RPMI7951 (cell line): ENCODE measurements at regions not wholly inside any gene's neighbourhood (a gene's known extent, or its start where the extent isn't known, plus 50 kb on each side); places are given as distances from the start of the nearest gene placed in this dataset.
"Not testable (repeated sequence)": the region's sequence is repeated elsewhere in the genome, so short reads cannot be mapped to it uniquely, and the experiment has no call there.

Experiments
- DNase-seq: peaks from one replicate; pipeline ENCODE4 v3.0.0-alpha.2; 2012; ENCODE audit warnings: low read depth

DNA sequence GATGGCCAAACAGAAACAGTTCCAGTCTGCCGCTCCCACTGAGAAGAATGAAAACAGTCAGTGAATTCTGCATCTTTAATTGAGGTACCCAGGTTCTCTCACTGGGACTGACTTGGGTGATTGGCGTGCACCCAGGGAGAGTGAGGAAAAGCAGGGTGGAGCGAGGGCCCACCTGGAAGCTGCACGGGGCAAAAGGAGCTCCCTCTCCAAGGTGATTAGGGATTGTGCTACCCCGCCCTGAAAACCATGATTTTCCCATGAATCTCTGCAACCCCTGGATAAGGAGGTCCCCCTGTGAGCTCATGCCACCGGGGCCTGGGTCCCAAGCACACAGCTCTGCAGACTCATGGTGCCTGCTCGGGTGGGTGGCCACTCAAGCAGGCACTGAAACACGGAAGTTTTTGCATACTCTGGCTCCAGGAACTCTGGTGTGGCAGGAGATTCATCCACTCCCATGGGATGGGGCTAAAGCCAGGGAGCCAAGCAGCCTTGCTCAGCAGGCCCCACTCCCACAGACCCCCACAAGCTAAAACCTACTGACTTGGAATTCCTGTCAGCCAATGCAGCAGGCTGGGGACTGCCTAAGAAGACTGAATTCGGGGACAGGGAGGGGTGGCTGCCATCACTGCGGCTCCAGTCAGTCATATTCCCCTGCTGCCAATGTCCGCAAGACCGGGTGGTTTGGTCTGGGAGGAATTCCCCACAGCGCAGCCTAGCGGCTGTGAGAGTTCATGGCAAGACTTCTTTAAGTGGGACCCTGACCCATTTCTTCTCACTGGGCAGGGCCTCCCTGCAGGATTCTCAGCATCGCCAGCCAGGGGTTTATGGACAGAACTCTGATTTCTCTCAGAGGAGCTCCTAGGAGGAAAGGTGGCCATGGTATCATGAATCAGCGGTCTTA is 652.2 kb upstream of the RGMB start:
- no peak for DNase-seq

DNA sequence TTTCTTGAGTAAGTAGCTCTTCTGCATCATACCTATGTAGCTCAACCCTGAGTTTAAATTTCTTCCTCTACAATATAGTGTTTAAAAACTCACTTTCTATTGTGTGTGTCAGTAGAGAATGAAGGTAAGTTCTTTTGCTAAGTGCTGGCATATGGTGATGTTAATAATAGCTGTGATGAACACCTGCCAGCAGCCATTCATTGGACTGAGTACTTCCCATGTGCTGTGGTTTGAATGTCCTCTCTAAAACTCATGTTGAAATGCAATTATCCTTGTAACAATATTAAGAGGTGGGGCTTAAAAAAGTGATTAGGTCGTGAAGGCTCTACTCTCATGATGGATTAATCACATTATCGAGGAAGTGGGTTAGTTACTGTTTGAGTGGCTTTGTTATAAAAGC is 645.2 kb upstream of the RGMB start:
- no peak for DNase-seq

DNA sequence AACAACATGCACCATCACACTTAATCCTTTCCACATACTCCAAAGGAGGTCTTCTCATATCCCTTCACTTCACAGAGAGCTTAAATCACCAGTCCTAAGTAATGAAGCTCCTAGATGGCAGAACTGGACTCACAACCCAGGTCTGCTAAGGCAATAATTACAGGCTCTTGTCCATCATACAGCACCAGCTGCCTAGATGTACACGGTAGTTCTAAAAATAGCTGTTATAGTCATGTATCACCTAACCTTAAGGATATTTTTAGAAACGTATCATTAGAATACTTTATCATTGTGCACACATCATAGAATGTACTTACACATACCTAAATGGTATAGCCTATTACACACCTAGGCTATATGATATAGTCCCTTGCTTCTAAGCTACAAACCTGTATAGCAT is 644.6 kb upstream of the RGMB start:
- DNase-seq = no peak

DNA sequence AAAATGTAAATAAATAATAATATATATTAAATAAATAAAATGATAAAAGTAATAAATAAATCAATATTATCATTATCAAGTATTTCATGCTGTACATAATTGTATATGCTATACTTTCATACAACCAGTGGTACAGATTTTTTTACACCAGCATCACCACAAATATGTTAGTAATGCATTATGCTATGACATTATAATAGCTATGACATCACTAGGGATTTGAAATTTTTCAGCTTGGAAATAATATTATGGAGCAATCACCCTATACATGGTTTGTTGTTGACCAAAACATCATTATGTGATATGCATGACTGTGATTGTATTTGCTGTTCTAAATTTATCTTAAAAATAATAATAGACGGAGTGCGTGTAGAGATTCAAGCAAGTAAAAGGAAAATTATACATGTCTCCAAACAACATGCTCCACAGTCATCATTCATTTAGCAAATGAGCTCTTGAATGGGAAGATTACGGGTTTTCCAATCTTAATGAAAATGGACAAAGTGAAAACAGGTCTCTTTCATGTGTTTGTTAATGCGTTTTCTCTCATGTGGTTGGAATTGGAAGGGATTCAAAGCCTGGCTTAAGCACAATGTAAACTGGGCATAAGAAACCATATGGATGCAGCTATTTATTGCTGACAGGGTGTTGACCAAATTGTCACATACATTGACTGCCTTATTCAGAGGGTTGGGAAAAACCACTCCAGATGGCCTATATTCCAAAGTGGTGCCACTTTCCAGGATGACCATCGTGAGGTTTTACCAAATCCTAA is 643.0 kb upstream of the RGMB start:
- DNase-seq = peak; percentile 7

DNA sequence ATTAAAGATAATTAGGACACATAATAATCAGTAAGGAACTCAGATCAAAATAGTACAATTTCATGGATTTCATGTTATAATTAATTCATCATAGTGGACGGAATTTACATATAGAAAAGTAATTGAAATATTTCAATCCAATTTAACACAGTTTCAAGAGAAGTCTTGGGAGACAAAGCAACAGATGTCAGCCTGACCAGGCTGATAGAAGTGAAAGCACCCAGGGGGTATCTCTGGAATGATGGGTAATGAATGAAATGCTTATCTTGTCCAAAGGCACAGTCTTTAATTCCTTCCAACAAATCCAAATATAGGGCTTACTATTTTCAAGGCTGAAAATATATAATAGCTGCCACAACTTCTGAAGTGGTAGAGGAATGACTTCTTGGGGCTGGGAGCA is 629.3 kb upstream of the RGMB start:
- DNase-seq = no peak

DNA sequence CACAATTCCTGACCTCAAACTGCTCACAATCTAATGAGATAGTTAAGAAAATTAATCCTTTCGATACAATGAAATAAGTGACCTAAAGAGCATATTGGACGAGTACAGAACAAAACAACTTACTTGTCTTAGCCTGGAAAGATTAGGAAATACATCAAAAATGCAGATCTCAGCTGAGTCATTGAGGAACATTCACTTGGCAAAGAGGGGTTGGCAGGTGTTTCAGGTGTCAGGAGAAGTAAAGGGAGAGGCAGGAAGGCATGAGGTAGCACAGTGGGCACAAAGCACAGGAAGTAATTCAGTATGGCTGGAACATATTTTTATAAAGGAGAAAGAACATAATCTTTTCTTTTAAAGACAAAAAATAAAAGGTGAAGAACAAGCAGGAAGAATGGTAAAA is 628.8 kb upstream of the RGMB start:
- no peak for DNase-seq

DNA sequence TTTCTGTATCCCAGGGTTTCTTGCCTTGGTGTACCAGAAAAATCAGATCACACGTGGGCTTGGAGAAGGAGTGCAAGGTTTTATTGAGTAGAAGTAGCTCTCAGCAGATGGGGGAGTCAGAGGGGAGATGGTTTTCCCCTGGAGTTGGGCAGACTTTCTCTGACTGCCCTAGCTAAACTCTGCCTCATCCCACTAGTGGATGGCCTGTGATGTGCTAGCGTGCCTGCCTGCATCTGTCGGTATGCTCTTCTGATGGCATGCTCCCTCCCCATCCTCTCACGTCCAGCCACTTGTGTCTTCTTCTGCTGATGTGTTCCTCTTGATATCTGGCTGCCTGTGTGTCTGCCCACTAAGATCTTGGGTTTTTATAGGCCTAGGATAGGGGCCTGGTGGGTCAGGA is 616.1 kb upstream of the RGMB start:
- no peak for DNase-seq

DNA sequence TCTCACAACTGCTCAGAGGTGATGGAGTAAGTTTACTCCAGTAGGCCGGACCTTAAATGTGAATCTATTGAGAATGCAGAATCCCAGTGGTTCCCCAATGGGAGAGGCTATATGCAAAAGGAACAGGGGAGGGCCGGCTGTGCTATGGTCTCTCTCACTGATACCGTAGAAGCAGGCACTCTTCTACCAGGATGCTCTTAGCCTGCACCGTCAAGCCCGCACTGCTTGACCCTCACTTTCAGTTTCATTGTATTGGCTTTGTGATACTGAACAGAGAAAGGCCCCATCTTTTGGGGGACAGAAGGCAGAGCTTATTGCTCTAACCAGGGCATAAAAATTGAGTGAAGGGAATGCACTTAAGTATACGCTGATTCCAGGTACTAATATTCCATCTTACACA is 615.0 kb upstream of the RGMB start:
- DNase-seq = no peak

DNA sequence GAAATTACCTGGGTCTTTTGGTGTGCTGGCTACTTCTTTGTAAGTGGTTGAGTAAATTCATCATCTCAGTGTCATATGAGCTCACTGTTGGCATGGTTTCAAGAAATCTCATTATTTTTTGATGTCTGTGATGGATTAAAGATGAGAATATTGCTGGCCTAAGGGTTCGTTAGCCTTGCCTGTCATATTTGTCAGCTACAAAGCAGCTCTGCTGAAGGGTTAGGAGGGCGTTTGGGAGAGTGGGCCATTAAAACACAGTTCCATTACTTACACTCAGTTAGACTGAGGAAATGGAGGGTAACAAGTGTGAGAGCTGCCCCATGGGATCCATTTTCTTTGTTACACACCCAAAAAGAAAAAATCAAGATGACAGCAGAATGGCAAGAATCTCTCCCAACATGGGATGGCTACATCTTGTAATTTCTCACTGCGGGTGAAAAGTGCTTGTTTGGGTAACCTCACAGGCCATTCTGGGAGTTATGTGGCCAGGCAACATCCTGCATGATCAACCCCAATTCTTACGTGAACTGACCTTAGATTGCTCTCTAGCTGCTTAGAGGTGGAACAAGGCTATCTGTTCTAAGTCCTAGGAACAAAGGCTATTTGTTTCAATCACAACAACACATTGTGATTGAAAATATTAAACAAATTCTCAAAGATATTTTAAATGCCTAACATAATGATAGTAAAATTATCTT is 609.5 kb upstream of the RGMB start:
- peak; percentile 2 for DNase-seq

DNA sequence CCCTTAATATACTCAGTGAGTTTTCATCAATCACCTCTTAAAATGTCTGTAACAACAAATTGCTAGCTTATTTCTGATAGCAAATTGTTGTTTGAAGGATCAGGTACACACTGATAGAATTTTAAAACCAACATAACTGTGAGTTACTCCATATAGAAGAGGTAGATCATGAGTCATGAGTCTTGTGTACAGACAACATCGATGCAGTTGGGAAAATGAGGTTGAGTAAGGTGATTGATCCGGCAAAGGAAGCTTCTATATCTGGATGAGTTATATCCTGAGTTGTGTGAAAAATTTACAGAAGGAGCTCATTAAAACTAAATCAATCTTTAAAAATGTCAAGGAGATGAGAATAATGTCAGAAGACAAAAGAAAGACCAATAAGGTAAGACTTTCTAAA is 604.6 kb upstream of the RGMB start:
- DNase-seq = no peak

DNA sequence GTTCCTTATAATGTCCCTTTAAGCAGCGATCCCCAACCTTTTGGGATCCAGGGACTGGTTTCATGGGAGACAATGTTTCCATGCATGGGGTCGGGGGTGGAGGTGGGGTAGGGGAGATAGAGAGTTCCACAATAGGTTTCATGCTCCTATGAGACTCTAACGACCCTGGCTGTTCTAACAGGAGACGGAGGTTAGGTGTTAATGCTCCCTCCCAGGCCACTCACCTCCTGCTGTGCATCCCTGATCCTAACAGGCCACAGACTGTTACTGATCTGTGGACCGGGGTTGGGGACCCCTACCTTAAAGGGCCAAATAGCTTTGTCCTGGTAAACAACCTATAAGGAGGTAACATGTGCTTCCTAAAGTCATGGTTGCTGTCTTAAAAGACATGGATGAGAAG is 602.5 kb upstream of the RGMB start:
- DNase-seq = no peak

DNA sequence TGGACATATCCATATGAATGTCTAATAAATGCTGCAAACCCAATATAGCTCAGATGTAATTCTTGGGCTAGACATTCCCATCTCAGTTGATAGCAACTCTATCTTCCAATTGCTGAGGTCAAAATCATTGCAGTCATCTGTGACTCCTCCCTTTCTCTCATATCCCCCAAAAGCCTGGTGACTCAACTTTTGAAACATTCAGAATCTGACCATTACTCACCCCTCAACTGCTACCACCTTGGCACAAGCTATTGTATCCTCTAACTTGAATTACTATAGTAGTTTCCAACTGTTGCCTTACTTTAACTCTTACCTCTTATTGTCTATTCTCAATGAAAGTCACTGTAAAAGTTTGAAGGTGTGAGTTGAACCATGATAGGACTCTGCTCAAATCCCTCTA is 600.1 kb upstream of the RGMB start:
- DNase-seq = peak; percentile 55

DNA sequence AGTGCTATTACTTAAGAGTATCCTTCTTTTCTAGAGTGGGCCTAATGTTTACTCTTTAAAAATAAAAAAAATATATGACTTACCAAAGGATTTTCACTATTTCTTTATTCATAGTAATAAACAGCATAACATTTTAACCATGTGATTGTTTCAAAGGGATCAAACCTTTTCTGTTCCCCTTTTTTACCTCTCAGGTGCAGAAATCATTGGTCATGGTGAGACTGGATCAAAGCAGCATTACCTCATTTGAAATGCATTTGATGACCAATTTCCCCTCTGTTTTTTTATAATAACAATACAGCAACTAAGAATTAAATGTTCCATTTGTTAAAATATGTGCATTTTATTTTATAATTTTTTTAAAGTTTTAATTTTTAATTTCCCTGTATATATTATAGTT is 598.0 kb upstream of the RGMB start:
- DNase-seq = no peak

DNA sequence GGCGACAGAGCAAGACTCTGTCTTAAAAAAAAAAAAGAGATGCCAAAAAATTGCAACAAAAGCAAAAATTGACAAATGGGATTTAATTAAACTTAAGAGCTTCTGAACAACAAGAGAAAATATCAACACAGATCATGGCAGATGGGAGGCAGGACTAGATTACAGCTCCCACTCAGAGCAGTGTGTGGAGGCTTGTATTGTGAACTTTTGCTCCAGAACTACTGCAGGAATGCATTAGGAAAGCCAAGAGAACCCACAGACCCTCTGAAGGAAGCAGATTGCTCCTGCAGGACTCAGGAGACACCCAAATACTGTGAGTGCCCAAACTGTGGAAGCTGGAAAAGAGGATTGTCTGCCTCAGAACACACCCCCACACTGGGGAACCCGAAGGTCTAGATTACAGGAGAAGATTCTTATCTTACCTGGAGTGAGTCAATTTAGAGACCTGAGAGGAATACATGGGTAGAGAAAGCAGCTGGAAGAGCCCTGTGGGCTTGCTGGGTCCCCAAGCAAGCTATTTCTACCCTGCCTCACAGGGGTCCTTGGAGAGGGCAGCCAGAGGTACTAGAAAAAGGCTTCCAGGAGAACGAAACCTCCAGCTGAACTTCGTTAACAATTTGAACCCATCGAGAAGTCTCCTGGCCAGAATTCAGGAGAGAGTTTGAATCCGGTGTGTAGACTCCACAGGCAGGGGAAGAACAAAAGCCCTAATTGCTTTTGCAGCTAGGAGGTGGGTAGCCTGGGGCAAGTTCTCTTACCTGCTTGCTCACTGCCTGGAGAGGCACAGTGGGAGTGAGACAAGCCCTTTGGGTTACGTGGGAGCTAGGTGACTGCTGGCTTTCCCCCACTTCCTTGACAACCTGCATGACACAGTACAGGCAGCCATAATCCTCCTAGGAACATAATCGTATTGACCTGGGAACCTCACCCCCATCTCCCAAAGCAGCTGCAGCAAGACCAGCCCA is 593.4 kb upstream of the RGMB start:
- no peak for DNase-seq

DNA sequence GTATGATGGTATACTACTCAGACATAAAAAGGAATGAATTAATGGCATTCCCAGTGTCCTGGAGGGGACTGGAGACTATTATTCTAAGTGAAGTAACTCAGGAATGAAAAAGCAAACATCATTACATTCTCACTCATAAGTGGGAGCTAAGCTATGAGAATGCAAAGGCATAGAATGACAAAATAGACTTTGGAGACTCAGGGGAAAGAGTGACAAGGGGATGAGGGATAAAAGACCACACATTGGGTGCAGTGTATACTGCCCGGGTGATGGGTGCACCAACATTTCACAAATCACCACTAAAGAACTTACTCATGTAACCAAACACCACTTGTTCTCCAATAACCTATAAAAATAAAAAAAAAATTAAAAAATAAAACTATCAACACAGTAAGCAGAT is 587.3 kb upstream of the RGMB start:
- DNase-seq = no peak

DNA sequence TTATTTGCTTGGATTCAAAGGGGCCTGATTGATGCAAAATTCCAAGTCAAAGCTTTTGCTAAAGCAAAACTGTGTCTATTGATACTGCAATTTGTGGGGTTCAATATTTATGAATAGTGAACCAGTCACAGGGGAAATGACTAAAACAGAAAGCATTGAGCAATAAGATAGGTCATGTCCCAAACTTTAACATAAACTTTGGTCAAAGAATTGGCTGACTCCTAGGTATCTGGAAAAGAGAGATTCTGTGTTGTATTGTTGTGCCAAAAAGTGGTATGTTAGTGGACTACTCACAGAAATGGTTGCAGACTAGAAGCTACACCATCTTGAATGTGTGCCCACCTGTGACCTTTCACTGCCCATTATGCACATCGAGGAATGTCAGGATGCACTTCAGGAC is 585.5 kb upstream of the RGMB start:
- DNase-seq = no peak

DNA sequence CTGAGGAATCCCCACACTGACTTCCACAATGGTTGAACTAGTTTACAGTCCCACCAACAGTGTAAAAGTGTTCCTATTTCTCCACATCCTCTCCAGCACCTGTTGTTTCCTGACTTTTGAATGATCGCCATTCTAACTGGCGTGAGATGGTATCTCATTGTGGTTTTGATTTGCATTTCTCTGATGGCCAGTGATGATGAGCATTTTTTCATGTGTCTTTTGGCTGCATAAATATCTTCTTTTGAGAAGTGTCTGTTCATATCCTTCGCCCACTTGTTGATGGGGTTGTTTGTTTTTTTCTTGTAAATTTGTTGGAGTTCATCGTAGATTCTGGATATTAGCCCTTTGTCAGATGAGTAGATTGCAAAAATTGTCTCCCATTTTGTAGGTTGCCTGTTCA is 583.1 kb upstream of the RGMB start:
- DNase-seq = not testable (repeated sequence)

DNA sequence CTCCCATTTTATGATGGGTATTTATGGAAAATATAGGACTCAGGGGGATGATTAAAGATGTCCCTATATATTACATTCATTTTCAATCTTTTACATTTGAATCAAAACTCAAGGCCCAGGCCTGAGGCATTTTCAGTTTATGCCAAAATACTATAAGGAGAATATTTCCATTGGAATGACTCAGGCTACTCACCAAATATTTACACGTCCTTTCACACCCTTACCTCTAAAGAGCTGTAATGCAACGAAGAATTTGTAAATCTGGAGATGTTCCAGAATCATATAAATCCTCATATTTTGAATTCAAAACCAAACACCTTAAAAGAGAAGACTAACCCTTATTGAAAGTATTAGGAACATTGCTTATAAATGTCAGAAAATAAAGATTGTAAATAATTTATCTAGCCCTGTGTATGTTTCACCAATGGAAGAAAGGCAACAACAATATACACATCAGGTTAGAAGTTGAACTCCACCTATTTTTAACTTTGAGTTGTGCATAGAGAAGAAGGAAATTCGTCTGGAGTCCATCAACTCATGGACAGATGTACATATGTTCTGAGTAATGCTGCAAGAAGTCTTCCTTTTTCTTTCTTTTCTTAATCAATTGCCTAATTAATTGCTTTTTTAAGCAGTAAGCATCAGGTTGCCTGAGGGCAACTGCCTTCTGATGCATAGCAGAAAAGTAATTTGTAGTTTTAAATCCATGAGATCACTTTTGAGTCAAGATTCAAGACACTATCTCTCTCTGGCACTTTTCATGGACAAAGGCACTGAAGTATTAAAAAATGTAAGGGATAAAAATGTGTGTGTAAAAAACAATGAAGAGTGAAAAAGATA is 579.3 kb upstream of the RGMB start:
- DNase-seq = no peak

DNA sequence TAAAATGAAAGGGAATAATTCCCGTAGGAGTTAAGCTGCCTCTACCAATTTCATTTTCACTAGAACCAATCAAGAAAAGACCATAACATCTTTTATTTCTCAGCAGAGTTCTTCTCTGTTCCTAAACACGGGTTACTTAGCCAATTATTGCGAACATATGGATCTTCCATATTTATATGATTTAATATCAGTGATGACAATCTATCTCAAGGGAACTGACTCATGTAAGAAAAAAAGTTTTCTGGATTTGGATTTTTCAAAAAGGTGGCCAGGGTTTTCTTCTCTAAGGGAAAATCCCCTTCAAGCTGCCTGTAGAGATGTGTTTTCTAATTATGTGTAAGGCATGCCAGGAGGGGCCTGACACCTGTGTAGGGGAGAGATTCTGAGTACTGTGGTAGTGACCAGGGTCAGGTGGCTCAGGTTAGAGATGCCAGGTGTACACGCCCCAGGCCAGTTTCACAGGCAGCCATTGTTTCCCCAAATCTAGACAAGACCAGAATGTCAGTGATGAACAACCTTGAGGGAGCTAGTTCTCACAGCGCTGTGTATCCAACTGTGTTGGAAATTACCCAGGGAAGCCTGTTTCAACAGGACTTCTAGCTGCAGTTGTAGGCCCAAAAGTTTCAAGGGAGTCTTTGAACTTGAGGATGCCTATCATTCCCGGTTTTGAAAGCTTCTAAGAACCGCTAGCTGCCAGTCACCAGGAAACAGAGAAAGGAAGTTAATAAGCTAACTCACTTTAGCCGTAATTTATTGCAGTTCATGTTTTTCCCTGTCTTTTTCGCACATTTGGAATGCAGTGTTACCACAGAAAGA is 572.5 kb upstream of the RGMB start:
- DNase-seq = no peak

DNA sequence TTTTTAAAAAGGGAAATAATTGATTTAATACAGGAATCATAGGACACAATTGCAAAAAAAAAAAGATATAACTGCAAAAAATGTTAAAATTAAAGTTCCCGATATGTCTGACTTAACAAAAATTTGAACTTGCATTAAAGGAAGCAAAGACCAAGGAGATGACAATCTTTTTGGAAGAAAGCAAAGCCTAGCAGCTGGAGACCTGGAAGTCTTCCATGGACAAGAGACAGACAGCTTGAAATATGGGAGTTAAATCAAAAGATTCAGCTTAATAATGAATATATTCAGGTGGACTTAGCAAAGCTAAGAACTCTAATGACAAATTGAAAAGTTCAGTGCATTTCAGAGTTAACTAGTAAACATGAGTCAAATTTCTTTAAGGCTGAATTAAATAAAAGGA is 568.7 kb upstream of the RGMB start:
- DNase-seq = no peak
